ENCODE measurements at regions not wholly inside any gene's neighbourhood (a gene's known extent, or its start where the extent isn't known, plus 50 kb on each side); places are given as distances from the start of the nearest gene placed in this dataset.

DNA sequence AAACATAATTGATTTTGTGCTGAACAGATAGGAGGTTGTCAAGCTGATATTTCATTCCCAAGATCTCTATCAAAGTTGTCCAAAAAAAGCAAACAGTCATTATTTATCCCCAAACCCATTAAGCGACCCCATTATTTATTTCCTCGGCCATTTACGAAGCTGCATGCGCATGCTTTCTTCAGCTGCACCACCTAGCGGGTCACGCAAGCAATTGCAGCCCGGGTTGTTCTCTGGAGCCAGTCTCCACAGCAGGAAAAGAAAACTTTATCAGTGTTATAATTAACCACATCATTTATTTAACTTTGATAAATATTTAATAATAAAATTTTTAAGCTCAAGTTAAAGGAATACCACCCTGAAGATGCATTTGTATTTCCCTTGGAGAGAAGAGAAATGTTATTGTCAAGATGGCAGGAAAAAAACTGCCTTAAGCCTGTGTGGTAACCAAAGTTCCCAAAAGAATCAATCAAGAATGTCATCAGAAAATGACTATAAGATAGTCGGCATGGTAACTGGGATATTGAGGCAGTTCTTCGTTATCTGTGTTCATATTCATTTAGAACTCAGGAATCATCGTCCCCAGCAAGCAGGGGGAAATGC is 304.7 kb downstream of the FBXO15 start:
- Mint-ChIP-seq H3K4me3 (ENCODE audit: low read depth) (no peak overlapping the region), H3K9me3 (ENCODE audit: low read depth) (no peaks in the 10 kb centered on the region), H3K27me3 (no peaks in the 10 kb centered on the region), H3K27ac (peak overlapping the region; percentile 41), H3K4me1 (ENCODE audit: low read depth) (peaks cover 36% of the 10 kb centered on the region), H3K36me3 (ENCODE audit: insufficient read depth) (no peaks in the 10 kb centered on the region)
- TF ChIP-seq, protein P1, sequence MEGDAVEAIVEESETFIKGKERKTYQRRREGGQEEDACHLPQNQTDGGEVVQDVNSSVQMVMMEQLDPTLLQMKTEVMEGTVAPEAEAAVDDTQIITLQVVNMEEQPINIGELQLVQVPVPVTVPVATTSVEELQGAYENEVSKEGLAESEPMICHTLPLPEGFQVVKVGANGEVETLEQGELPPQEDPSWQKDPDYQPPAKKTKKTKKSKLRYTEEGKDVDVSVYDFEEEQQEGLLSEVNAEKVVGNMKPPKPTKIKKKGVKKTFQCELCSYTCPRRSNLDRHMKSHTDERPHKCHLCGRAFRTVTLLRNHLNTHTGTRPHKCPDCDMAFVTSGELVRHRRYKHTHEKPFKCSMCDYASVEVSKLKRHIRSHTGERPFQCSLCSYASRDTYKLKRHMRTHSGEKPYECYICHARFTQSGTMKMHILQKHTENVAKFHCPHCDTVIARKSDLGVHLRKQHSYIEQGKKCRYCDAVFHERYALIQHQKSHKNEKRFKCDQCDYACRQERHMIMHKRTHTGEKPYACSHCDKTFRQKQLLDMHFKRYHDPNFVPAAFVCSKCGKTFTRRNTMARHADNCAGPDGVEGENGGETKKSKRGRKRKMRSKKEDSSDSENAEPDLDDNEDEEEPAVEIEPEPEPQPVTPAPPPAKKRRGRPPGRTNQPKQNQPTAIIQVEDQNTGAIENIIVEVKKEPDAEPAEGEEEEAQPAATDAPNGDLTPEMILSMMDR (IDR thresholded peaks at IDR 0.05; ENCODE audit: unreplicated experiment): peak; percentile 97
- DNase-seq (ENCODE audit: low spot score, unreplicated experiment): peak; percentile 41

DNA sequence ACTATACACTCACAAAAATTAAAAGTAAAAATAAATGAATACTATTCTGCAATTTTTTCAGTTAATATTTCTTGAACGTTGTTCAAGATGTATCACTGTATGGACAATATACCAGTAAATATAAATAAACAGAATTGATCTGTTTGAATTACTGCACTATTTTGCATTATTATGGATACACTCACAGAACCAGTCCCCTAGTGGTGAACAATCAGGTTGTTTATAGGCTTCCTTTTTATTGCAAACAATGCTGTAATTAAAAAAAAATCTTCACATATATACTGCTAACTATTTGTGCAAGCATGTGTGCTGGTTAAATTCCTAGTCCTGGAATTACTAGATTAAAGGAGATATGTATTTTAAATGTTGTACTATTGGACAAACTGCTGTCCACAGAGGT is 306.0 kb downstream of the FBXO15 start:
- Mint-ChIP-seq H3K27me3 (no peaks in the 10 kb centered on the region), H3K9me3 (ENCODE audit: low read depth) (no peaks in the 10 kb centered on the region), H3K36me3 (ENCODE audit: insufficient read depth) (no peaks in the 10 kb centered on the region), H3K4me1 (ENCODE audit: low read depth) (peaks cover 34% of the 10 kb centered on the region), H3K27ac (no peak overlapping the region), H3K4me3 (ENCODE audit: low read depth) (no peak overlapping the region)
- DNase-seq (ENCODE audit: low spot score, unreplicated experiment): no peak
- TF ChIP-seq, protein P1 (IDR thresholded peaks at IDR 0.05; ENCODE audit: unreplicated experiment): peak; percentile 59

DNA sequence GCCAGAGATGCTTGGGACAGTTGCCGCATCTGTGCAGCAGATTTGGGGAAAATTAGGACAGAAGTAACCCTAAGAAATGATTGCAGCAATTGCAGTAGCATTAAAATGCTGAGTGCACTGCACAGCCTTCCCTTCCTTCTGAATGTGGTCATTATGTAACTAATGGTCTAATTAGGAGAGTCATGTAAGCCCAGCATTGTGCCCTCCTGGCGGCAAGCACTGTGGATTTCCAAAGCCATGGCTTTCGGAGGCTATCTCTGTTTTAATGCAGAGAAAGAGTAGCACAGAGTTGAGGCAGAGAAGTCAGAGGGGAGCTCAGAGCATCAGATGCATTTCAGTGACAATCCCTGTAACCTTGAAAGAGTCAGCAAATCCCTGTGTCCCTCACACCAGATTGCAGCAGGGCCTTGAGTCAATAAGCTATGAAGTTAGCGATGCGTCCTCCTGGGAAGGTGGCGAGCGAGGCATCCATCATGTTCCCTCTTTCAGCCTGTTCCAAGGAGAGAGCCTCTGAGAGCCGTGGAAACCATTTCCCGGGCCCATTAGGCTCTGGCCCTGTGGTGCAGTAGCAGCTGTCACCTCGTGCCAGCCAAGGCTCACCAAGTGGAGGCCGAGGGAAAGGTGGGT is 307.2 kb downstream of the FBXO15 start:
- H3K4me1 Mint-ChIP-seq (ENCODE audit: low read depth): peaks cover 33% of the 10 kb centered on the region
- no peak overlapping the region for H3K27ac Mint-ChIP-seq
- H3K27me3 Mint-ChIP-seq: no peaks in the 10 kb centered on the region
- DNase-seq (ENCODE audit: low spot score, unreplicated experiment): no peak
- H3K9me3 Mint-ChIP-seq (ENCODE audit: low read depth): no peaks in the 10 kb centered on the region
- TF ChIP-seq, protein P1 (IDR thresholded peaks at IDR 0.05; ENCODE audit: unreplicated experiment): no peak
- no peak overlapping the region for H3K4me3 Mint-ChIP-seq (ENCODE audit: low read depth)
- H3K36me3 Mint-ChIP-seq (ENCODE audit: insufficient read depth): no peaks in the 10 kb centered on the region

DNA sequence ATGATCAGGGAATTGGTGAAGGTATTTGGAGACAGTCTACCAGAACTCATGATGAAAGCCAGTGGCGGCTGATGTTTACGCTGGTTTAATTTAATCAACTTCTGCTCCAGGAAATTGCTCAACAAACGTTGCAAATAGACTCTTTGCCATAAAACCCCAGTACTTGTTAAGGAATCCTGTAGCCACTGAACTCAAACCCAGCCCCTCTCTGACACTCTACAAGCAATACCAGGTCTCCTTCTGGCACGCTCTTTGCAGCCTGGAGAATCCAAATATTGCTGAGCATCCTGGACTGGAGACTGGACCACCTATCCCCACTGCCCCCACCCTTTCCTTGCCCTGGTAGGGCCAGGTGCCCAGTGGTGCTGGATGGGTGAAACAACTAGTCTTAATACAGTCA is 308.2 kb downstream of the FBXO15 start:
- DNase-seq (ENCODE audit: low spot score, unreplicated experiment): no peak
- Mint-ChIP-seq H3K27ac (no peak overlapping the region), H3K4me1 (ENCODE audit: low read depth) (peaks cover 30% of the 10 kb centered on the region), H3K9me3 (ENCODE audit: low read depth) (no peaks in the 10 kb centered on the region), H3K4me3 (ENCODE audit: low read depth) (no peak overlapping the region), H3K36me3 (ENCODE audit: insufficient read depth) (no peaks in the 10 kb centered on the region), H3K27me3 (no peaks in the 10 kb centered on the region)
- TF ChIP-seq, protein P1 (IDR thresholded peaks at IDR 0.05; ENCODE audit: unreplicated experiment): no peak

DNA sequence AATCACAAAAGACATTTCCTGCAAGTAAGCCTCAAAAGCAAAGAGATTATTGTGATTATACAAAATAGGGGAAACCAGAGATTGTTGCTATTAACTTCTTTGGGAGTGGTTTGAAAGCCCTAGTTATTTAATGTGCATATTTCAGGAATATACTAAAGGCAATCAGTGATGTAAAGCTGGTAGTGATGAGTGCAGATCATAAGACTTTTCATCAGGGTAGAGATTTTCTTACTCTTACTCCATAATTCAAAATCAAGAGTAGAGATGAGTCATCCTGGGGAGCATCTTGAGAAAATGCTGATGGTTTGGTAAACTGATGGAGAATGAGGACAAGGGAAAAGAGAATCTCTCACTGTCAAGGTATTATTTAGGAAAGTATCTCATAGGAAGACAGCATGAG is 309.5 kb downstream of the FBXO15 start:
- no peaks in the 10 kb centered on the region for H3K27me3 Mint-ChIP-seq
- DNase-seq (ENCODE audit: low spot score, unreplicated experiment): no peak
- no peak overlapping the region for H3K4me3 Mint-ChIP-seq (ENCODE audit: low read depth)
- no peaks in the 10 kb centered on the region for H3K36me3 Mint-ChIP-seq (ENCODE audit: insufficient read depth)
- H3K27ac Mint-ChIP-seq: no peak overlapping the region
- peaks cover 19% of the 10 kb centered on the region for H3K4me1 Mint-ChIP-seq (ENCODE audit: low read depth)
- TF ChIP-seq, protein P1 (IDR thresholded peaks at IDR 0.05; ENCODE audit: unreplicated experiment): no peak
- H3K9me3 Mint-ChIP-seq (ENCODE audit: low read depth): no peaks in the 10 kb centered on the region

Data from progenitor cell of endocrine pancreas (in vitro differentiated cells).